Heart left ventricle (tissue), 16 donors: ENCODE measurements at regions not wholly inside any gene's neighbourhood (a gene's known extent, or its start where the extent isn't known, plus 50 kb on each side); places are given as distances from the start of the nearest gene placed in this dataset.
"Not testable (repeated sequence)": the region's sequence is repeated elsewhere in the genome, so short reads cannot be mapped to it uniquely, and the experiment has no call there.

ENCODE experiments used
- ATAC-seq, 4 donors: fragments of 200-7000 bp; cut with Tn5 transposase; one replicate each; pipeline ENCODE4 v1.9.1; 2020 to 2022; ENCODE audit warnings: moderate library complexity in 4 of 4, mild to moderate bottlenecking in 3 of 4, moderate number of reproducible peaks in 1 of 4
- DNase-seq, 5 donors: peaks; one replicate each; pipeline ENCODE4 v3.0.0-alpha.2; 2020
- H3K27ac ChIP-seq, 12 donors: fragments of 200-600 bp; sonication (generic) in 4 of 12; one replicate each; pipeline versions ENCODE4 v1.5.0 to v1.8.0; 2016 to 2022; ENCODE audit warnings: mild to moderate bottlenecking in 2 of 12
- H3K27me3 ChIP-seq, 9 donors: fragments of 200-600 bp; sonication (generic) in 2 of 9; one replicate each; pipeline versions ENCODE4 v1.5.1 to v1.8.0; 2016 to 2022; ENCODE audit warnings: mild to moderate bottlenecking in 3 of 9
- H3K36me3 ChIP-seq, 9 donors: fragments of 200-600 bp; sonication (generic) in 2 of 9; one replicate each; pipeline versions ENCODE4 v1.5.0 to v1.8.0; 2018 to 2022; ENCODE audit warnings: mild to moderate bottlenecking in 2 of 9
- H3K4me1 ChIP-seq, 12 donors: fragments of 200-600 bp; sonication (generic) in 4 of 12; one replicate each; pipeline versions ENCODE4 v1.5.0 to v1.8.0; 2016 to 2022; ENCODE audit warnings: mild to moderate bottlenecking in 3 of 12
- H3K4me3 ChIP-seq, 12 donors: fragments of 200-600 bp; sonication (generic) in 4 of 12; one replicate each; pipeline versions ENCODE4 v1.5.0 to v1.8.0; 2017 to 2022; ENCODE audit warnings: mild to moderate bottlenecking in 9 of 12, moderate library complexity in 4 of 12
- H3K9me3 ChIP-seq, 12 donors: fragments of 200-600 bp; sonication (generic) in 4 of 12; one replicate each; pipeline versions ENCODE4 v1.5.0 to v1.8.0; 2016 to 2022; ENCODE audit warnings: mild to moderate bottlenecking in 1 of 12
- CTCF ChIP-seq, 12 donors: fragments of 200-600 bp; sonication (generic) in 4 of 12; IDR thresholded peaks; one replicate each; pipeline versions ENCODE4 v1.5.0 to v1.8.0; 2018 to 2022; ENCODE audit warnings: antibody characterized with exemption in 12 of 12, mild to moderate bottlenecking in 5 of 12
- POLR2A ChIP-seq, 2 donors: fragments of 450-650 bp; IDR thresholded peaks; one replicate each; pipeline ENCODE4 v1.6.1; 2017; ENCODE audit warnings: antibody characterized with exemption in 2 of 2, mild to moderate bottlenecking in 2 of 2, moderate library complexity in 2 of 2
- WGBS, 4 donors: extraction: QIAGEN DNeasy Blood & Tissue Kit in 2 of 4; methylation state at CpG; one replicate each; pipeline versions ENCODE4 v1.1.5 to v1.1.7; 2013 to 2018; 5-methylcytosine and 5-hydroxymethylcytosine counted together
- intact Hi-C, 10 donors: fragments of 100-400 bp; cut with DNase I; formaldehyde crosslinking; loops; one replicate each; pipeline versions ENCODE4 v1.11.1 to v1.14.2; 2022
- donor health status: ischemic (EF 13 %, LVEDD 7.1; RV severe dilation, severe dysfunction).
- donor health status: healthy with polysubstance abuse.
- donor health status: DM: no; HTN: yes; CAD: no.
- donor health status: DM: no; HTN: no; CAD: no.
- donor health status: ischemic (EF 25% LVEDD 6.9; RV normal size, moderate dysfunction).
- donor health status: ischemic (EF 25% LVEDD 5.7; RV mildly dilated, moderate dysfunction).
- donor health status: healthy.
- donor health status: DM: yes; HTN: yes; CAD: no.
- donor health status: ischemic (EF 35%, LVEDD 5.7; RV mildly dilated, moderate dysfunction).
- donor health status: nonischemic (EF 11% LVEDD 7.7; RV severe dilation, severe dysfunction).
- donor health status: DM: yes; HTN: yes; CAD: no.
- donor health status: PGD.
- donor health status: ischemic (EF 29% LVEDD 5.4; RV normal size, mild dysfunction).
- donor health status: nonischemic (EF 23%, LVEDD 6.1; RV moderate dilation, normal function).

GRCh38 chrX:80508083-80508482, 87.8 kb downstream of the TENT5D start:
- H3K36me3 ChIP-seq, H3K4me1 ChIP-seq, DNase-seq, intact Hi-C loops, H3K27me3 ChIP-seq, H3K9me3 ChIP-seq, ATAC-seq, H3K4me3 ChIP-seq, H3K27ac ChIP-seq: not testable (repeated sequence)
- 74 to 93% (median 78%) methylated on average over 3 of the region's 3 CpGs for WGBS, 4 donors

GRCh38 chrX:80511969-80512760, 91.9 kb downstream of the TENT5D start:
- Histone ChIP-seq H3K27me3 (no peaks in the 10 kb centered on the region), H3K9me3 (no peaks in the 10 kb centered on the region), H3K4me3 (no peak overlapping the region), H3K4me1 (no peaks in the 10 kb centered on the region), H3K36me3 (no peaks in the 10 kb centered on the region), H3K27ac (no peak overlapping the region)
- ATAC-seq (no peak), DNase-seq (no peak)
- TF ChIP-seq CTCF (IDR thresholded peaks at IDR 0.05): no peak
- no peak for TF ChIP-seq POLR2A (IDR thresholded peaks at IDR 0.05)
- intact Hi-C loops: no loop called here
- 13 to 37% (median 27%) methylated on average over 7 of the region's 7 CpGs for WGBS, 4 donors

GRCh38 chrX:80512924-80513323, 92.7 kb downstream of the TENT5D start:
- no peaks in the 10 kb centered on the region for H3K4me1 ChIP-seq
- no peaks in the 10 kb centered on the region for H3K36me3 ChIP-seq
- no peaks in the 10 kb centered on the region for H3K27me3 ChIP-seq
- 41 to 71% (median 53%) methylated on average over 4 of the region's 4 CpGs for WGBS, 4 donors
- H3K4me3 ChIP-seq: no peak overlapping the region
- intact Hi-C loops: no loop called here
- DNase-seq (no peak), ATAC-seq (no peak)
- no peak for TF ChIP-seq POLR2A (IDR thresholded peaks at IDR 0.05)
- no peak for TF ChIP-seq CTCF (IDR thresholded peaks at IDR 0.05)
- H3K9me3 ChIP-seq: no peaks in the 10 kb centered on the region
- no peak overlapping the region for H3K27ac ChIP-seq

GRCh38 chrX:80513625-80514024, 93.4 kb downstream of the TENT5D start:
- DNase-seq (no peak), ATAC-seq (no peak)
- 3 to 15% (median 8%) methylated on average over 2 of the region's 2 CpGs for WGBS, 4 donors
- H3K36me3 ChIP-seq: no peaks in the 10 kb centered on the region
- no peaks in the 10 kb centered on the region for H3K9me3 ChIP-seq
- TF ChIP-seq CTCF (IDR thresholded peaks at IDR 0.05): no peak
- TF ChIP-seq POLR2A (IDR thresholded peaks at IDR 0.05): no peak
- no peak overlapping the region for H3K27ac ChIP-seq
- no peak overlapping the region for H3K4me3 ChIP-seq
- intact Hi-C loops: no loop called here
- no peaks in the 10 kb centered on the region for H3K4me1 ChIP-seq
- H3K27me3 ChIP-seq: no peaks in the 10 kb centered on the region

GRCh38 chrX:80537096-80537495, 116.8 kb downstream of the TENT5D start:
- no peak overlapping the region for H3K27ac ChIP-seq
- H3K4me1 ChIP-seq: no peaks in the 10 kb centered on the region
- intact Hi-C loops: no loop called here
- DNase-seq (no peak), ATAC-seq (no peak)
- H3K4me3 ChIP-seq: no peak overlapping the region
- 0 to 97% (median 0%) methylated on average over 1 of the region's 1 CpG for WGBS, 4 donors
- peaks cover 0 to 13% (median 0%) of the 10 kb centered on the region in 12 donors for H3K9me3 ChIP-seq
- no peaks in the 10 kb centered on the region for H3K27me3 ChIP-seq
- H3K36me3 ChIP-seq: no peaks in the 10 kb centered on the region
- TF ChIP-seq POLR2A (IDR thresholded peaks at IDR 0.05) (no peak), CTCF (IDR thresholded peaks at IDR 0.05) (no peak)
